Gastroesophageal sphincter (tissue), 4 donors: ENCODE measurements at regions not wholly inside any gene's neighbourhood (a gene's known extent, or its start where the extent isn't known, plus 50 kb on each side); places are given as distances from the start of the nearest gene placed in this dataset.

Experiments used
- ATAC-seq: fragments of 150-250 bp; one replicate; pipeline ENCODE4 v1.9.1; 2016; ENCODE audit warnings: mild to moderate bottlenecking, moderate library complexity
- H3K27ac ChIP-seq, 4 donors: fragments of 200-600 bp; sonication (generic) in 3 of 4; 1 replicate in 3 of 4; 2 replicates in 1 of 4; pipeline ENCODE4 v1.5.1; 2016 to 2019
- H3K27me3 ChIP-seq: fragments of 200-600 bp; sonication (generic); one replicate; pipeline ENCODE4 v1.5.1; 2019
- H3K36me3 ChIP-seq, 2 donors: fragments of 200-600 bp; sonication (generic); one replicate each; pipeline ENCODE4 v1.5.1; 2019; ENCODE audit warnings: control low read depth in 1 of 2
- H3K4me1 ChIP-seq, 3 donors: fragments of 200-600 bp; sonication (generic); 1 replicate in 2 of 3; 2 replicates in 1 of 3; pipeline ENCODE4 v1.5.1; 2016 to 2019; ENCODE audit warnings: control low read depth in 2 of 3
- H3K4me3 ChIP-seq, 2 donors: fragments of 200-600 bp; sonication (generic); one replicate each; pipeline ENCODE4 v1.5.1; 2019; ENCODE audit warnings: mild to moderate bottlenecking in 1 of 2, moderate library complexity in 1 of 2
- H3K9me3 ChIP-seq, 3 donors: fragments of 200-600 bp; sonication (generic); one replicate each; pipeline ENCODE4 v1.5.1; 2017 to 2019; ENCODE audit warnings: control low read depth in 2 of 3
- EP300 ChIP-seq: sonication (generic); formaldehyde crosslinking; IDR thresholded peaks from one replicate; pipeline ENCODE4 v1.6.1; 2017; ENCODE audit warnings: antibody characterized with exemption, mild to moderate bottlenecking
- POLR2A ChIP-seq, 2 donors: fragments of 450-650 bp; IDR thresholded peaks; one replicate each; pipeline ENCODE4 v1.6.1; 2017; ENCODE audit warnings: antibody characterized with exemption in 2 of 2, mild to moderate bottlenecking in 2 of 2, moderate library complexity in 1 of 2
- POLR2AphosphoS5 ChIP-seq: sonication (generic); formaldehyde crosslinking; IDR thresholded peaks from one replicate; pipeline ENCODE4 v1.6.1; 2017; ENCODE audit warnings: antibody characterized with exemption
- WGBS, 2 donors: methylation state at CpG; one replicate each; pipeline ENCODE4 v1.1.5; 2018; ENCODE audit warnings: low coverage in 1 of 2; 5-methylcytosine and 5-hydroxymethylcytosine counted together
- TF ChIP-seq, protein P1 (sequence below), 4 experiments: fragments of 200-600 bp in 2 of 4; fragments of 450-650 bp in 2 of 4; sonication (generic) in 1 of 4; IDR thresholded peaks; one replicate each; pipeline ENCODE4 v1.5.1; 2017 to 2019; ENCODE audit warnings: antibody characterized with exemption in 4 of 4, mild to moderate bottlenecking in 2 of 4, moderate library complexity in 2 of 4

DNA sequence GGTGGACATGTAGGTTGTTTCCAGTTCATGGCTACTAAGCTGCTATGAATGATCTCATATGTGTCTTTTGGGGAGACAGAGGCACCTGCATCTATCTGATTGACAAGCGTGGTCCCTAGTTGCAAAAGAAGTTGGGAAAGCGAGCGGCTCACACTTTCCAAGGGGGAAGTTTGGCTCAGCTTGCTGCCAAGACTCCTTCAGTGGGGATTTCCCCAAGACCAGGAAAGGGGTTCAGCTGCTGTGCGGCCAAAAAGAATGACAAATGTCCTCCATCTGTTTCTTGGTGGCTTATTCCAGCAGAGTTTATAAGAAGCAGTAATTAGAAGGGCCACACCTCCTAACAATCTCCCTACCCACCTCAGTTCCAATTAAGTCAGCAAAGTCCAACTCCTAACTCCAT, 128.5 kb upstream of the GALNT2 start:
- Histone ChIP-seq H3K36me3 (no peaks in the 10 kb centered on the region), H3K27me3 (no peaks in the 10 kb centered on the region), H3K27ac (no peak overlapping the region), H3K9me3 (no peaks in the 10 kb centered on the region), H3K4me1 (no peaks in the 10 kb centered on the region), H3K4me3 (no peak overlapping the region)
- no peak for TF ChIP-seq POLR2A (IDR thresholded peaks at IDR 0.05)
- no peak for TF ChIP-seq EP300
- TF ChIP-seq POLR2AphosphoS5: no peak
- TF ChIP-seq, protein P1, sequence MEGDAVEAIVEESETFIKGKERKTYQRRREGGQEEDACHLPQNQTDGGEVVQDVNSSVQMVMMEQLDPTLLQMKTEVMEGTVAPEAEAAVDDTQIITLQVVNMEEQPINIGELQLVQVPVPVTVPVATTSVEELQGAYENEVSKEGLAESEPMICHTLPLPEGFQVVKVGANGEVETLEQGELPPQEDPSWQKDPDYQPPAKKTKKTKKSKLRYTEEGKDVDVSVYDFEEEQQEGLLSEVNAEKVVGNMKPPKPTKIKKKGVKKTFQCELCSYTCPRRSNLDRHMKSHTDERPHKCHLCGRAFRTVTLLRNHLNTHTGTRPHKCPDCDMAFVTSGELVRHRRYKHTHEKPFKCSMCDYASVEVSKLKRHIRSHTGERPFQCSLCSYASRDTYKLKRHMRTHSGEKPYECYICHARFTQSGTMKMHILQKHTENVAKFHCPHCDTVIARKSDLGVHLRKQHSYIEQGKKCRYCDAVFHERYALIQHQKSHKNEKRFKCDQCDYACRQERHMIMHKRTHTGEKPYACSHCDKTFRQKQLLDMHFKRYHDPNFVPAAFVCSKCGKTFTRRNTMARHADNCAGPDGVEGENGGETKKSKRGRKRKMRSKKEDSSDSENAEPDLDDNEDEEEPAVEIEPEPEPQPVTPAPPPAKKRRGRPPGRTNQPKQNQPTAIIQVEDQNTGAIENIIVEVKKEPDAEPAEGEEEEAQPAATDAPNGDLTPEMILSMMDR (IDR thresholded peaks at IDR 0.05): no peak
- ATAC-seq: no peak
- WGBS, 2 donors: 58 to 86% methylated on average over 3 to 4 of the region's 4 CpGs

DNA sequence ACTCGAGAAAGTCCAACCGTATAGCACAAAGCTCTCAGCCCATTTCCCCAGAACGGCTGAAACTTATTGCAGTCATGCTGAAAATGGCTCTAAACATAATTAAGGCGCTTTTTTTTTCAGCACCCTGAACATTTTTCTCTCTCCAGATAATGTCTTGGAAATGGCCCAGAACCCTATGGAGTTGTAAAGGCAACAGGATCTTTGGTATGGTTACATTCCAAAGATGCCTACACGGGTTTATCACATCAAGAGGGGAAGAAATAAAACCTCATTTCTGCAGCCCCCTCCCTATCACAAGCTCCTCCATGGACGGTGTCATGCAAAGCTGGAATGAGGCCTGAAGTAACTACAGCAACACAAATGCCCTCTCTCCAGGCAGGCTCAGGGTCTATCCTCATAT, 126.4 kb upstream of the GALNT2 start:
- Histone ChIP-seq H3K36me3 (no peaks in the 10 kb centered on the region), H3K4me1 (no peaks in the 10 kb centered on the region), H3K9me3 (no peaks in the 10 kb centered on the region), H3K27me3 (no peaks in the 10 kb centered on the region), H3K27ac (no peak overlapping the region), H3K4me3 (no peak overlapping the region)
- WGBS, 2 donors: 45 to 51% methylated on average over 6 of the region's 6 CpGs
- ATAC-seq: no peak
- TF ChIP-seq, protein P1 (IDR thresholded peaks at IDR 0.05): no peak
- TF ChIP-seq EP300 (no peak), POLR2A (IDR thresholded peaks at IDR 0.05) (no peak), POLR2AphosphoS5 (no peak)

DNA sequence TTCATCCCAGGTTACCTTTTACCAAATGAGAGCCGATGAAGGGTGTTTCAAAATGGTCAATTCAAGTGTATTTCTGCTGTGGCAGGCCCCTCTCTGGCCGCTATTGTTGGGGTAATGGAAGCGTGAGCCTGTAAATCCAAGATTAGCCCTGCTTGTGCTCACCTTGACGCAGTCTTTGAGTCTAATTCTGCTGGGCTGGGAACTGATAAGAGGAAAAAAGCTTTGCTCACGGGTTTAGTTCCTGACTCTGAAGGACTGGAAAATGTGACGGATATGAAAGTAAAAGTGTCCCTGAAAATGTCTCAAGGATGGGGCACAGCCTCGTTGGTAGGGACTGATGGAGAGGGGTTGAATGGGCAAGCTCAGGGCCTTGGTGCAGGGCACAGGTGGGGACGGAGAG, 125.9 kb upstream of the GALNT2 start:
- no peaks in the 10 kb centered on the region for H3K9me3 ChIP-seq
- 83 to 90% methylated on average over 2 to 8 of the region's 8 CpGs for WGBS, 2 donors
- ATAC-seq: no peak
- H3K27me3 ChIP-seq: no peaks in the 10 kb centered on the region
- TF ChIP-seq POLR2A (IDR thresholded peaks at IDR 0.05) (no peak), POLR2AphosphoS5 (no peak), EP300 (no peak)
- TF ChIP-seq, protein P1 (IDR thresholded peaks at IDR 0.05): no peak
- no peaks in the 10 kb centered on the region for H3K36me3 ChIP-seq
- no peak overlapping the region for H3K4me3 ChIP-seq
- no peaks in the 10 kb centered on the region for H3K4me1 ChIP-seq
- no peak overlapping the region for H3K27ac ChIP-seq

DNA sequence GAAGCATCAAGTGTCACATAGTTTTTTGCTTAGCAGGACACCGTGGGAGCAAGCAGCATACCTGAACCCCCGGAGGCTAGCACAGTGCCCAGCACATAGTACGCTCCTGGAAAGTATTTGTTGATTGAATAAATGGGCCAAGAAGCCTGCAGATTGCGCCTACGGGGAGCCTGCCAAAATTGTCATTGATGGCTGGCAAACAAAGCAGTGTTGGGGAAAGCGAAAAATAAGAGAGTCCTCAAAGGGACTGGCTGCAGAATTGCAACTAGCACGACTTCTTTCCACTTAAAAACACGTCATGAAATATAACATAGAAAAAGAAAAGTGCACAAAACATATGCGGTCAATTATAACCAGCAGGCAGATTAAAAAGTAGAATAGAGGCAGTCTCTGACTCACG, 125.2 kb upstream of the GALNT2 start:
- Histone ChIP-seq H3K27ac (no peak overlapping the region), H3K36me3 (no peaks in the 10 kb centered on the region), H3K4me3 (no peak overlapping the region), H3K9me3 (no peaks in the 10 kb centered on the region), H3K4me1 (no peaks in the 10 kb centered on the region), H3K27me3 (no peaks in the 10 kb centered on the region)
- TF ChIP-seq, protein P1 (IDR thresholded peaks at IDR 0.05): no peak
- TF ChIP-seq POLR2A (IDR thresholded peaks at IDR 0.05) (no peak), EP300 (no peak), POLR2AphosphoS5 (no peak)
- ATAC-seq: no peak
- WGBS, 2 donors: 77 to 81% methylated on average over 9 to 10 of the region's 10 CpGs

DNA sequence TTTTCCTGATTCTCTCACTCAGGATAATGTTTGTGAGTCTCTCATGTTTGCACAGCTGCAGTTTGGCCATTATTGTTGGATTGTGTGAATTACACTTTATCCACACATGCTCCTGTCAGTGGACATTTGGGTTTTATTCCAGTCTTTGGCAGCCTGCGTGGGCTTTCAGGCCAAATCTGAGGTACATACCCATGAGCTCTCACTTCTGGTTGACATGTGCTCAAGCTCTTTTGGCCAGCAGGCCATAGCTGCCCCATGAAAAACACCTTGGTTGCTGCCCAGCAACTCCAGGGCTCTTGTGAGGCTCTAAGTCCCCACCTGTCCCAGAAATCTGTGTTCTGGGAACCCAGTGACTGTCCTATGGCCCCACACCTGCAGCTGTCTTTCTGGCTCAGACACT, 124.5 kb upstream of the GALNT2 start:
- Histone ChIP-seq H3K9me3 (no peaks in the 10 kb centered on the region), H3K36me3 (no peaks in the 10 kb centered on the region), H3K4me1 (no peaks in the 10 kb centered on the region), H3K4me3 (no peak overlapping the region), H3K27ac (no peak overlapping the region), H3K27me3 (no peaks in the 10 kb centered on the region)
- no peak for ATAC-seq
- WGBS, 2 donors: 43% methylated on average over 1 of the region's 1 CpG; no CpG with 5 or more reads in 1 of the 2 donors
- TF ChIP-seq EP300: no peak
- TF ChIP-seq, protein P1 (IDR thresholded peaks at IDR 0.05): no peak
- no peak for TF ChIP-seq POLR2AphosphoS5
- TF ChIP-seq POLR2A (IDR thresholded peaks at IDR 0.05): no peak
